DMS114 treated with DMSO at 0.1 percent for 48 hours (cell line): ENCODE measurements at regions not wholly inside any gene's neighbourhood (a gene's known extent, or its start where the extent isn't known, plus 50 kb on each side); places are given as distances from the start of the nearest gene placed in this dataset.

Experiments used
- DNase-seq: peaks from one replicate; lab custom pipeline; 2025; ENCODE audit not compliant: unreplicated experiment; lab: John Stamatoyannopoulos, UW

DNA sequence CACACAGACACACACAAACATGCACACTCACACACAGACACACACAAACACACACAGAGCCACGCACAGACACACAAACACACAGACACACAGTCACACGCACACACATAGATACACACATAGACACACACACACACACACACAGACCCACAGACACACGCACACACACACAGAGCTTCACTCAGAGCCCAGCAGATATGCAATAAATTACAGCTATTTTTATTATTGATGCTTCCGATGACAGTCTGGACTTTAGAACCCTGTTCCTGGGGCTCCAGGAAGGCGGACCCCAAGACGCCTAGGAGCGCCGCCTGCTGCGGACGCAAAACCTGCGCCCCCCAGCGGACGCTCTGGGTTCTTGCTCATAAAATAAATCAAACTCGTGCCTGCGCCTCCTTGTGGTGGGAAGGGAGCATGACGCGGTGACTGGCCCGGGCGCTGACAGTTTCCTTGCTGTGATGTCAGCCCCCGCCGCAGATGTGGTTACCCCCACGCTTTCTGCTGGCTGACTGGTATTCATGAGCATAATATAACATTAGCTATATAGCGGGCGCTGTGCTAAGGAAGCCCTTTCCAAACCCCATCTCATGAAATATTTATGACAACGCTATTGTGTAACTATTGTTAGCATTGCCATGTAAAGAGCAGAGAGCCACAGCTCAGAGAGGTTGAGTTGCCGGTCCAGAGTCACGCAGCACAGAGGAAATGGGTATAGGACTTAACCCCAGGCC, 64.4 kb upstream of the TM9SF2 start:
- DNase-seq, result peak; percentile 66

DNA sequence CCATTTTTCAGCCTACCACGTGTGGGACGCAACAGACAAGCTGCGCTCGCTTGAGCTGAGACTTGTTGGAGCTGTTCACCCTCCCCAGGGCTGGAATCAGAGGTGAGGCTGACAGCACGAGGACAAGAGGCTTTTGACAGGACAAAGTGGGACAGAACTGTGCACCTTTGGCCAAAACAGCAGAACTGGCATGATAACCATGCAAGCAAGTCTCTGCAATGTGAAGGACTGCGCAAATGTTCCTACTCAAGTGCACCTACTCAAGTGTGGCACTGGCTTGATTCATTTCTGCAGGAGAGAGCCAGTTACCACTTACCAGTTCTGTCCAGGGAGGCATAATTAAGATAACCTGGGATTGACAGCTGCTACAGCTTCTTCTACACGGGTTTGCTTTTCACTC, 62.2 kb upstream of the TM9SF2 start:
- no peak for DNase-seq

DNA sequence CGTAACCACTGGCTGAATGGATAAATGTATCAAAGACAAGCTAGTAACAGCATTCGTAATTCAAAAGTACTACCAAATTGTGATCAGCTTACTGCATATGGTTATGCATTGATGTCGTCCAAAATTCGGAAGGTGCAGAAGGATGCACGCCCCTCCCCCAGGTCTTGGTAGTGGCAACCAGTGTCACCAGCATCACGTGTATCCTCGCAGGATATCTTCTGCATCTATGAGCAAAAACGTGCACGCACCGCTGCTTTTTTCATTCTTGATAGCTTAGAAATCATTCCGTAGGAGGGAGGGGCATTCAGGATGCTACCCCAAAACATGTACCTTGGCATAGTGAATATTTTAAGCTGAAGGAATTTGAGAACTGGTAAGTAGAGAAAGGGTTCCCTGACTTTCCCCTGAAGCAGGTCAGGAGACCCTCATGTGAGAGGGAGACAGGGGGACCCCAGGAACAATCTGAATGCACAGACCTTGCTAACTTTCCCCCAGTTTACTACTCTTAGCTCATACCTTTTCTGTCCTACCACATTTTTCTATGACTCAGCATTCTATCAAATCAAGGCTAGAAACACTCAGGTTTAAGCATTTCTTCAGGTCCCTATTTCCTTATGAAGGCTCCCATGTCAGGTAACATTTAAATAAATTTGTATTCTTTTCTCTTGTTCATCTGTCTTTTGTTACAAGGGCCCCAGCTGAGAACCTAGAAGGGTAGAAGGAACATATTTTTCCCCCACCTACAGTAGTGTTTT, 61.2 kb upstream of the TM9SF2 start:
- no peak for DNase-seq

DNA sequence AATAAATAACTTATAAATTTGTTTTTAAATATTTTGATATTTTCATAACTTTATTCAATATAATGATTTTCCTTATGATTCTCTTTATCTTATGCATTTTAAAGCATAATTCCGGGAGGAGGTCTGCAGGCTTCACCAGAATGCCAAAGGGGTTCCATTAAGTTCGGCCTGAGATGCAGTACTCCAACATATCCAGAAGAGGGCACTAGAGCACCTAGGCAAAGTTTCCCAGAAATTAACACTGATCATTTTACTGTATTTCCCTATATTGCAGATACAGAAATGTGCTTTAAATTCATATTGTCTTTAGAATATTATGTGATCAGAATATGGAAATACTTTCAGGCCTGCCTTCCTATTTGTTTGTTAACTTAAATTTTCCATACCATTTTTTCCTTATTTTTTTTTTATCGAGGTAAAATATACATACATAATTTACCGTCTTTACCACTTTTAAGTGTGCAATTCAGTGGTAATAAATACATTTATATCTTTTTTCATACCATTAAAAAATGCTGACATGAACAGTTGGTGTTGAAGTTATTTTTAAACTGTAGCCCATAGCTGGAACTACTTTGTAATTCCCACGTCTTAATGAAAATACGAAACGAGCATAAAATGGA, 58.9 kb upstream of the TM9SF2 start:
- peak; percentile 42 for DNase-seq

DNA sequence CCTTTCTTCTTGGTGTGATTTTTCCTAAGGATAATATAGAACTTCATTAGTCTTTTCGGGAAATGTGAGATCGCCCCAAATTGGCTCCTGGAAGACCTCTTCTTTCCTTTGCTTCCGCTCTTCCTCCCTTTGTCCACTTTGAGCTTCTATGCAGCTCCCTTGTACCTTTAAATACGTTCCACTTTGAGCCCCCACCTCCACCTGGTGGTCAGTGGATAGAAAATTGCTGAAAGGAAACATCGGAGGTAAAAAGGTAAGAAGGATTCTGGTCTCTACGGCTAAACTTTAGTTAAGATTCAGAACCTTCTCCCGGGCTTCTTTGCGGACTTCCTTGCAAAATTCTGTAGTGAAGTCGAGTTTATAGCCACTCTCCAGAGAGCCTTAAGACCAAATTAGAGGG, 55.0 kb upstream of the TM9SF2 start:
- DNase-seq, result no peak

DNA sequence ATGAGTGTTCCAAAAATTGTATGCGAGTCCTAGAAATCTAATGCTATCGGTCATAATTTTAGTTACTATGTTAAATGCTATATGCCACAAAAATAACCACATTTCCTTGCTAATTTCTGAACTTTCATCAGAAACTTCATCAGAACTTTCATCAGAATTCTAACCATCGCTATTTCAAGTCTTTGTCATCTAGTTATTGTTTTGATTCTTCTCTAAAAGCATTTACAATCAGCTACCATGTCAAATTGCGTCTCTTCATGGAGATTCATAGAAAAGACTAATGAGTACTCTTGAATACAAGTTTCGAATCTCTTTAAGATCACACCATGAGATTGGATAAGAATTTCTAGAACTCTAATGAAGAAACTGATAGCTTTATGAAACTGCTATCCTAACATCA, 52.7 kb upstream of the TM9SF2 start:
- no peak for DNase-seq

DNA sequence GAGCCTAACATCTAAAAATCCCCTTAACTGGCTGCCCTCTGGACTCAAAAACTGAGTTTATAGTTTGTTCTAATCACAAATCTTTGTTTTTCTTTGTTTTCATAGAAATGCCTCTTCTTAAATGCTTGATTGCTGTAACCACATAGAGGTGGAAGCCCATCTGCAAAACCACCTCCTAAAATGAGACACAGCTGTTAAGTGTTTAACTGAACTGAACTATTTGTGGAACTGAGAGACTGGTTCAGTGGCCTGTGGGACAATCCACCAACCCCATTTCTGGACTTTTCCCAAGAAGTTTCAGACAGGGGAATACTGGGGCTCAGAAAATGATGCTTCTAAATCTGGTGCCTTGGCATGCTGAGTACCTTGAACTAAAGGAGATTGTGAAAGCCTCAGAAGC, 50.9 kb upstream of the TM9SF2 start:
- no peak for DNase-seq
